Heart left ventricle (tissue), 13 donors: ENCODE measurements at regions not wholly inside any gene's neighbourhood (a gene's known extent, or its start where the extent isn't known, plus 50 kb on each side); places are given as distances from the start of the nearest gene placed in this dataset.

ENCODE experiments used
- CTCF ChIP-seq, 12 donors: fragments of 200-600 bp; sonication (generic) in 4 of 12; IDR thresholded peaks; one replicate each; pipeline versions ENCODE4 v1.5.0 to v1.8.0; 2018 to 2022; ENCODE audit warnings: antibody characterized with exemption in 12 of 12, mild to moderate bottlenecking in 5 of 12
- POLR2A ChIP-seq, 2 donors: fragments of 450-650 bp; IDR thresholded peaks; one replicate each; pipeline ENCODE4 v1.6.1; 2017; ENCODE audit warnings: antibody characterized with exemption in 2 of 2, mild to moderate bottlenecking in 2 of 2, moderate library complexity in 2 of 2
- donor health status: ischemic (EF 13 %, LVEDD 7.1; RV severe dilation, severe dysfunction).
- donor health status: DM: no; HTN: yes; CAD: no.
- donor health status: DM: no; HTN: no; CAD: no.
- donor health status: ischemic (EF 25% LVEDD 6.9; RV normal size, moderate dysfunction).
- donor health status: ischemic (EF 25% LVEDD 5.7; RV mildly dilated, moderate dysfunction).
- donor health status: ischemic (EF 35%, LVEDD 5.7; RV mildly dilated, moderate dysfunction).
- donor health status: nonischemic (EF 11% LVEDD 7.7; RV severe dilation, severe dysfunction).
- donor health status: DM: yes; HTN: yes; CAD: no.
- donor health status: PGD.
- donor health status: ischemic (EF 29% LVEDD 5.4; RV normal size, mild dysfunction).
- donor health status: nonischemic (EF 23%, LVEDD 6.1; RV moderate dilation, normal function).

- TF ChIP-seq CTCF (IDR thresholded peaks at IDR 0.05) (no peak), POLR2A (IDR thresholded peaks at IDR 0.05) (no peak)
Measured at GRCh38 chr14:97065305-97066067, 268.3 kb downstream of the VRK1 start.
